Testis (tissue), 2 donors: ENCODE measurements at regions not wholly inside any gene's neighbourhood (a gene's known extent, or its start where the extent isn't known, plus 50 kb on each side); places are given as distances from the start of the nearest gene placed in this dataset.

Experiments
- DNase-seq: peaks from one replicate; pipeline ENCODE4 v3.0.0-alpha.2; 2019
- H3K27ac ChIP-seq, 2 donors: fragments of 200-600 bp; sonication (generic); one replicate each; pipeline ENCODE4 v1.5.1; 2019
- H3K27me3 ChIP-seq: fragments of 200-600 bp; sonication (generic); one replicate; pipeline ENCODE4 v1.5.1; 2019
- H3K36me3 ChIP-seq: fragments of 200-600 bp; sonication (generic); one replicate; pipeline ENCODE4 v1.5.1; 2017; ENCODE audit warnings: low read depth; ENCODE audit errors: missing control alignments
- H3K4me1 ChIP-seq: fragments of 200-600 bp; sonication (generic); one replicate; pipeline ENCODE4 v1.5.1; 2019
- H3K4me3 ChIP-seq, 2 donors: fragments of 200-600 bp; sonication (generic); one replicate each; pipeline ENCODE4 v1.5.1; 2017 to 2019
- H3K9me3 ChIP-seq: fragments of 200-600 bp; sonication (generic); one replicate; pipeline ENCODE4 v1.5.1; 2017
- CTCF ChIP-seq, 3 experiments: fragments of 450-650 bp in 2 of 3; fragments of 200-600 bp in 1 of 3; sonication (generic) in 1 of 3; IDR thresholded peaks; one replicate each; pipeline ENCODE4 v1.5.1; 2016 to 2019; ENCODE audit warnings: antibody characterized with exemption in 3 of 3, mild to moderate bottlenecking in 2 of 3, moderate library complexity in 1 of 3
- POLR2A ChIP-seq: fragments of 450-650 bp; IDR thresholded peaks from one replicate; pipeline ENCODE4 v1.6.1; 2017; ENCODE audit warnings: antibody characterized with exemption, mild to moderate bottlenecking, moderate library complexity
- WGBS, 2 donors: methylation state at CpG; one replicate each; pipeline ENCODE4 v1.1.5; 2018; 5-methylcytosine and 5-hydroxymethylcytosine counted together
- intact Hi-C: fragments of 100-400 bp; cut with DNase I; formaldehyde crosslinking; loops from one replicate; pipeline ENCODE4 v1.15.1; 2023; ENCODE audit warnings: low total_unique reads

- Histone ChIP-seq H3K4me1 (peaks cover 18% of the 10 kb centered on the region), H3K36me3 (no peaks in the 10 kb centered on the region), H3K27me3 (no peaks in the 10 kb centered on the region), H3K9me3 (no peaks in the 10 kb centered on the region), H3K27ac (peak overlapping the region in 1 of 2 donors; percentile 37), H3K4me3 (no peak overlapping the region)
- intact Hi-C loops, result no loop called here
- TF ChIP-seq CTCF (IDR thresholded peaks at IDR 0.05) (no peak), POLR2A (no peak)
- DNase-seq, result no peak
- 90 to 92% methylated on average over 3 of the region's 3 CpGs for WGBS, 2 donors
Observed at GRCh38 chr15:92829875-92830274, 70.2 kb upstream of the CHD2 start.

DNA sequence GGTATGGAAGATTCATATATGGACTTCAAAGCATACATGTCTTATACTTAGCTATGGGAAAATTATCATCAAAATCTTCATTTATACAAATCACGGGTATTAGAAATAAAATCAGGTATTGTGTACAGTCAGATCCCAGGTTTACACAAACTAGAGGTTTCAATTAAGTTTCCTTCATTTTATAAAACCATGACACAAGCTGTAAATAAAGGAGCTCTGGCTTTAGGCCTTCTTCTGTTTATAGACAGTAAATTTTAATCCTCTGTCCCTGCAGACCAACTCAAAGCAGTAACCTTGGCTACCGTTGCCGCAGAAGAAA is 68.8 kb upstream of the CHD2 start:
- intact Hi-C loops, result no loop called here
- peak overlapping the region in 1 of 2 donors; percentile 10 for H3K4me3 ChIP-seq

DNA sequence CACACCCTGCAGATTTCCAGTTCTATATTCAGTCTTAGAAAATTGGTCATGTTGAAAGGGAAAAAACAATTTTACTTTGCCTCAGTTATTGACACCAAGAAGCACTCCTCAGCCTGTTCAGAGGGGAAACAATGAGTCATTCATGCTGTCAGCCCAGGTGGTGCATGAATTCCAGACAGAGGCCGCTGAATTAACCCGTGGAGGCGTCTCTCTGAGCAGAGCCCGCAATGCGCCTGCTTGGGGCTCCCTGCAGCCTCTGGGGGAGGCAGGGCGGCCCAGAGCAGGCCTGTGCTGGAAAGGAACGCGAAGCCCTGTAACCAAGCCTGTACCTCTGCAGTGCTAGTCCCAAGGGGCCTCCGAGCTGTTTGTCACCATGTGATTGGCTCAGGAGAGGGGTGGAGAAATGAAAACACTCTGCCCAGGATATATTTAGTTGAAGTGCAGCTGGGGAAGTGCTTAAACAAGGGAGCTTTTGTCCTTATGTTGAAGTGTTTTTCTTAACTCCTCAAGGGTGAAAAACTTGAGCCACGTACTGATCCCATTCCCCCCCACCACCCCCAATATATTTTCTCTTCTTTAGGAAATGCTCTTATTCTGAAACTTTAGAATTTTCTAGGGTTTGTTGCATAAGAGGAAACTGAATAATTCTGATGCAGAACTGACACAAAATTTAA is 68.3 kb upstream of the CHD2 start:
- DNase-seq, result peak; percentile 94
- Histone ChIP-seq H3K4me3 (peak overlapping the region in 1 of 2 donors; percentile 10), H3K9me3 (no peaks in the 10 kb centered on the region), H3K27ac (peak overlapping the region; percentile 91), H3K36me3 (no peaks in the 10 kb centered on the region), H3K27me3 (no peaks in the 10 kb centered on the region), H3K4me1 (peaks cover 18% of the 10 kb centered on the region)
- intact Hi-C loops, result no loop called here
- WGBS, 2 donors, result 1% methylated on average over 7 to 10 of the region's 10 CpGs
- TF ChIP-seq POLR2A (peak; percentile 72), CTCF (IDR thresholded peaks at IDR 0.05) (peak in 1 of 3 experiments; percentile 23)

More for the DNA sequence above, 68.8 kb upstream of the CHD2 start:
- Histone ChIP-seq H3K27me3 (no peaks in the 10 kb centered on the region), H3K9me3 (no peaks in the 10 kb centered on the region), H3K4me1 (peaks cover 18% of the 10 kb centered on the region), H3K36me3 (no peaks in the 10 kb centered on the region), H3K27ac (peak overlapping the region; percentile 91)
- no peak for DNase-seq
- TF ChIP-seq POLR2A (no peak), CTCF (IDR thresholded peaks at IDR 0.05) (no peak)
- 21 to 26% methylated on average over 3 of the region's 3 CpGs for WGBS, 2 donors

GRCh38 chr15:92833106-92833433 is 67.1 kb upstream of the CHD2 start:
- no peak for DNase-seq
- peaks cover 18% of the 10 kb centered on the region for H3K4me1 ChIP-seq
- TF ChIP-seq POLR2A (no peak), CTCF (IDR thresholded peaks at IDR 0.05) (no peak)
- peak overlapping the region; percentile 91 for H3K27ac ChIP-seq
- intact Hi-C loops, result no loop called here
- H3K4me3 ChIP-seq, result no peak overlapping the region
- no peaks in the 10 kb centered on the region for H3K27me3 ChIP-seq
- WGBS, 2 donors, result 77% methylated on average over 4 of the region's 4 CpGs
- H3K9me3 ChIP-seq, result no peaks in the 10 kb centered on the region
- no peaks in the 10 kb centered on the region for H3K36me3 ChIP-seq
